Gastrocnemius medialis (tissue), 4 donors: ENCODE measurements at regions not wholly inside any gene's neighbourhood (a gene's known extent, or its start where the extent isn't known, plus 50 kb on each side); places are given as distances from the start of the nearest gene placed in this dataset.

Source experiments
- POLR2A ChIP-seq, 2 donors: fragments of 450-650 bp; IDR thresholded peaks; one replicate each; pipeline ENCODE4 v1.6.1; 2017; ENCODE audit warnings: antibody characterized with exemption in 2 of 2, mild to moderate bottlenecking in 2 of 2, moderate library complexity in 2 of 2
- TF ChIP-seq, protein P1 (sequence below), 5 experiments: fragments of 450-650 bp in 3 of 5; fragments of 200-600 bp in 2 of 5; sonication (generic) in 2 of 5; IDR thresholded peaks in 4 of 5; conservative IDR thresholded peaks in 1 of 5; 1 replicate in 4 of 5; 2 replicates in 1 of 5; pipeline ENCODE4 v1.5.1; 2016 to 2019; ENCODE audit warnings: antibody characterized with exemption in 5 of 5, mild to moderate bottlenecking in 3 of 5, moderate library complexity in 3 of 5

DNA sequence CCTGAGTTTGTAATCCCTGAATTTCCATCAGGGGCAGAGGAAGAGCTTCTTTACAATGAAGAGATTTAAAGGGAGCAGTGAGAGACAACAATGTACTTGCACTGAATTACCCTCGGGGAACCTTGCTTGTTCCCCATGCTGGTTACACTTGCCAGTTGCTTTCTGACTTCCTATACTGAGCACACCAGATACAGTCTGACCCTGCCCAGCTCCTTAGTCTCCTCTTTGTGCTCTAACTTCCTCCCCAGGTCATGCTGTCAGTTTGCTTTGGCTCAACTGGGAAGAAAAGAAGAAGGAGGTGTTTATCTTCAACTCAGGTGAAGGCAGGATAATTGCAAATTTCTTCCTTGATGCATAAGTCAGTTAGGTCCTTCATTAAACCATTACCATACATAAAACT lies 658.4 kb downstream of the NYAP2 start:
- TF ChIP-seq, protein P1, sequence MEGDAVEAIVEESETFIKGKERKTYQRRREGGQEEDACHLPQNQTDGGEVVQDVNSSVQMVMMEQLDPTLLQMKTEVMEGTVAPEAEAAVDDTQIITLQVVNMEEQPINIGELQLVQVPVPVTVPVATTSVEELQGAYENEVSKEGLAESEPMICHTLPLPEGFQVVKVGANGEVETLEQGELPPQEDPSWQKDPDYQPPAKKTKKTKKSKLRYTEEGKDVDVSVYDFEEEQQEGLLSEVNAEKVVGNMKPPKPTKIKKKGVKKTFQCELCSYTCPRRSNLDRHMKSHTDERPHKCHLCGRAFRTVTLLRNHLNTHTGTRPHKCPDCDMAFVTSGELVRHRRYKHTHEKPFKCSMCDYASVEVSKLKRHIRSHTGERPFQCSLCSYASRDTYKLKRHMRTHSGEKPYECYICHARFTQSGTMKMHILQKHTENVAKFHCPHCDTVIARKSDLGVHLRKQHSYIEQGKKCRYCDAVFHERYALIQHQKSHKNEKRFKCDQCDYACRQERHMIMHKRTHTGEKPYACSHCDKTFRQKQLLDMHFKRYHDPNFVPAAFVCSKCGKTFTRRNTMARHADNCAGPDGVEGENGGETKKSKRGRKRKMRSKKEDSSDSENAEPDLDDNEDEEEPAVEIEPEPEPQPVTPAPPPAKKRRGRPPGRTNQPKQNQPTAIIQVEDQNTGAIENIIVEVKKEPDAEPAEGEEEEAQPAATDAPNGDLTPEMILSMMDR (IDR thresholded peaks at IDR 0.05 in 4 of 5, conservative IDR thresholded peaks at IDR 0.05 in 1 of 5): no peak
- TF ChIP-seq POLR2A (IDR thresholded peaks at IDR 0.05): no peak
